AG10803 (cell line): ENCODE measurements at regions not wholly inside any gene's neighbourhood (a gene's known extent, or its start where the extent isn't known, plus 50 kb on each side); places are given as distances from the start of the nearest gene placed in this dataset.

Source experiments
- DNase-seq: peaks from one replicate; pipeline ENCODE4 v3.0.0; 2010; ENCODE audit warnings: low read depth
- H3K4me3 ChIP-seq: 2 replicates; pipeline ENCODE4 v1.5.1; 2011; ENCODE audit warnings: mild to moderate bottlenecking, low read length, control low read depth
- CTCF ChIP-seq: conservative IDR thresholded peaks from 2 replicates; pipeline ENCODE4 v1.5.1; 2011; ENCODE audit warnings: mild to moderate bottlenecking, low read length, control low read depth, inconsistent platforms

- no peak overlapping the region for H3K4me3 ChIP-seq
- TF ChIP-seq CTCF = no peak
- no peak for DNase-seq
Observed at GRCh38 chr19:31418692-31419430, 69.6 kb upstream of the TSHZ3 start.

- no peak for DNase-seq
- TF ChIP-seq CTCF = no peak
- no peak overlapping the region for H3K4me3 ChIP-seq
Observed at GRCh38 chr19:31419871-31420445, 70.7 kb upstream of the TSHZ3 start.

GRCh38 chr19:31421082-31421481 is 71.8 kb upstream of the TSHZ3 start:
- no peak overlapping the region for H3K4me3 ChIP-seq
- no peak for TF ChIP-seq CTCF
- no peak for DNase-seq

- H3K4me3 ChIP-seq = no peak overlapping the region
- DNase-seq = no peak
- TF ChIP-seq CTCF = no peak
Observed at GRCh38 chr19:31421856-31422255, 72.6 kb upstream of the TSHZ3 start.

GRCh38 chr19:31423896-31424295 is 74.7 kb upstream of the TSHZ3 start:
- TF ChIP-seq CTCF = no peak
- H3K4me3 ChIP-seq = no peak overlapping the region
- no peak for DNase-seq

GRCh38 chr19:31424861-31425620 is 75.8 kb upstream of the TSHZ3 start:
- no peak overlapping the region for H3K4me3 ChIP-seq
- DNase-seq = no peak
- no peak for TF ChIP-seq CTCF
